Testis (tissue), 2 donors: ENCODE measurements at regions not wholly inside any gene's neighbourhood (a gene's known extent, or its start where the extent isn't known, plus 50 kb on each side); places are given as distances from the start of the nearest gene placed in this dataset.

Experiments used
- DNase-seq: peaks from one replicate; pipeline ENCODE4 v3.0.0-alpha.2; 2019
- H3K27ac ChIP-seq, 2 donors: fragments of 200-600 bp; sonication (generic); one replicate each; pipeline ENCODE4 v1.5.1; 2019
- H3K27me3 ChIP-seq: fragments of 200-600 bp; sonication (generic); one replicate; pipeline ENCODE4 v1.5.1; 2019
- H3K36me3 ChIP-seq: fragments of 200-600 bp; sonication (generic); one replicate; pipeline ENCODE4 v1.5.1; 2017; ENCODE audit warnings: low read depth; ENCODE audit errors: missing control alignments
- H3K4me1 ChIP-seq: fragments of 200-600 bp; sonication (generic); one replicate; pipeline ENCODE4 v1.5.1; 2019
- H3K4me3 ChIP-seq, 2 donors: fragments of 200-600 bp; sonication (generic); one replicate each; pipeline ENCODE4 v1.5.1; 2017 to 2019
- H3K9me3 ChIP-seq: fragments of 200-600 bp; sonication (generic); one replicate; pipeline ENCODE4 v1.5.1; 2017
- POLR2A ChIP-seq: fragments of 450-650 bp; IDR thresholded peaks from one replicate; pipeline ENCODE4 v1.6.1; 2017; ENCODE audit warnings: antibody characterized with exemption, mild to moderate bottlenecking, moderate library complexity
- WGBS, 2 donors: methylation state at CpG; one replicate each; pipeline ENCODE4 v1.1.5; 2018; 5-methylcytosine and 5-hydroxymethylcytosine counted together
- intact Hi-C: fragments of 100-400 bp; cut with DNase I; formaldehyde crosslinking; loops from one replicate; pipeline ENCODE4 v1.15.1; 2023; ENCODE audit warnings: low total_unique reads
- TF ChIP-seq, protein P1 (sequence below), 3 experiments: fragments of 450-650 bp in 2 of 3; fragments of 200-600 bp in 1 of 3; sonication (generic) in 1 of 3; IDR thresholded peaks; one replicate each; pipeline ENCODE4 v1.5.1; 2016 to 2019; ENCODE audit warnings: antibody characterized with exemption in 3 of 3, mild to moderate bottlenecking in 2 of 3, moderate library complexity in 1 of 3

DNA sequence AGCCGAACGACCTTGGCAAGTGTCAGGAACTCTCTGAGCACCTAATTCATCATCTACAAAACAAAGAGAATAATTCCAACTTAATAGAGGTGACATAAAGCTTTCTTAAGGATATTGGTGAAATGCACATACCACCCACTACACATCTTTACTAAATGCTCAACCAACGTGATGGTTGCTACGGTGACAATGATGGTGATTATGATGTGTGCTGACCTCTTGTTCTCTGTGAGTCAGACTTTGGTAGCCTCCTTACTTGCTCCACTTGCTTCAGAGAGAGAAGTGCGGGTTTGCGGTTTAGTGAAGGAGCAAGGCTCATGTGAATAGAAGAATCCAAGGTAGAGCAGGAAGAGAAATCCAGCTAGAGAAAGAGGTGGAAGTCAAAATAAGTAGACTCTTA is 52.8 kb upstream of the CLNK start:
- no peak for DNase-seq
- intact Hi-C loops = no loop called here
- 80 to 85% methylated on average over 6 of the region's 6 CpGs for WGBS, 2 donors
- Histone ChIP-seq H3K36me3 (no peaks in the 10 kb centered on the region), H3K4me1 (no peaks in the 10 kb centered on the region), H3K9me3 (no peaks in the 10 kb centered on the region), H3K4me3 (no peak overlapping the region), H3K27ac (no peak overlapping the region), H3K27me3 (no peaks in the 10 kb centered on the region)
- TF ChIP-seq, protein P1, sequence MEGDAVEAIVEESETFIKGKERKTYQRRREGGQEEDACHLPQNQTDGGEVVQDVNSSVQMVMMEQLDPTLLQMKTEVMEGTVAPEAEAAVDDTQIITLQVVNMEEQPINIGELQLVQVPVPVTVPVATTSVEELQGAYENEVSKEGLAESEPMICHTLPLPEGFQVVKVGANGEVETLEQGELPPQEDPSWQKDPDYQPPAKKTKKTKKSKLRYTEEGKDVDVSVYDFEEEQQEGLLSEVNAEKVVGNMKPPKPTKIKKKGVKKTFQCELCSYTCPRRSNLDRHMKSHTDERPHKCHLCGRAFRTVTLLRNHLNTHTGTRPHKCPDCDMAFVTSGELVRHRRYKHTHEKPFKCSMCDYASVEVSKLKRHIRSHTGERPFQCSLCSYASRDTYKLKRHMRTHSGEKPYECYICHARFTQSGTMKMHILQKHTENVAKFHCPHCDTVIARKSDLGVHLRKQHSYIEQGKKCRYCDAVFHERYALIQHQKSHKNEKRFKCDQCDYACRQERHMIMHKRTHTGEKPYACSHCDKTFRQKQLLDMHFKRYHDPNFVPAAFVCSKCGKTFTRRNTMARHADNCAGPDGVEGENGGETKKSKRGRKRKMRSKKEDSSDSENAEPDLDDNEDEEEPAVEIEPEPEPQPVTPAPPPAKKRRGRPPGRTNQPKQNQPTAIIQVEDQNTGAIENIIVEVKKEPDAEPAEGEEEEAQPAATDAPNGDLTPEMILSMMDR (IDR thresholded peaks at IDR 0.05) = no peak
- no peak for TF ChIP-seq POLR2A

DNA sequence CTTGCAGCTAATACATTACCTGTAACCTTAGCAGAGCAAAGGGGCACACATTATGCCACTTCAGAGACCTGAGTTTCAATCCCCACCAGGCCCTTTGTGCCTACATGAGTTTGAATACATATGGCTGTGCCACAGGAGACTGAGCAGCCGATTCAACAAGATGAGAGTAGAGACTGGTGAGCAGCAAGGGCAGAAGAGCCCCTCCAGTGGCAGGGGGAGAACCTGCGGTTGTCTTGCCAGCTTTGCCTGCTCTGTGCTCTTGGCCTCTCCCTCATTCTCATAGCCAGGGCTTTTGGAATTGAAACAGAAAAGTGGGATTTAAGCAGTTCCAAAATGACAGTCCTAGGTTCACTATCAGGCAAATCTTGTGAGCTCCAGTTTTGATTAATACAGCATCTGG is 52.3 kb upstream of the CLNK start:
- no peak overlapping the region for H3K4me3 ChIP-seq
- no peak for DNase-seq
- no peak for TF ChIP-seq POLR2A
- TF ChIP-seq, protein P1 (IDR thresholded peaks at IDR 0.05) = no peak
- no peaks in the 10 kb centered on the region for H3K4me1 ChIP-seq
- no peak overlapping the region for H3K27ac ChIP-seq
- intact Hi-C loops = no loop called here
- no peaks in the 10 kb centered on the region for H3K9me3 ChIP-seq
- H3K36me3 ChIP-seq = no peaks in the 10 kb centered on the region
- 79 to 98% methylated on average over 2 of the region's 2 CpGs for WGBS, 2 donors
- no peaks in the 10 kb centered on the region for H3K27me3 ChIP-seq

DNA sequence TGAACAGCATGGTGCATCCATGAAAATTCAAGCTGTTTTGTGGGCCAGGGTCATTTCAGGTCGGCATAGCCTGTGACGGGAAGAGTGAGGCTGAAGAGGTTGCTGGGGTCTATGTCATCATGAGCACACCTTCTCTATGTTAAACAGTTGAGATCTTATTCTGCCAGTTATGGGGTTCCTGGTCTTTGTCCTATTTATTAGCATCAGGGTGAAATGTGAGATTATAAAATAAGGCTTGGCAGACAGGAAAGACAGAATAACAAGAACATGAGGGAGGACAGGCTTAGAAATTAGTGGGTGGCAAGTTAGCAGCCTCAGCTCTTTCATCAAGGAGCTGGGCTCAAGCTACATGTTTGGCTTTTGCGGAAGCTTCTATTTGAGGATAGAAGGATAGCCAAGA is 51.7 kb upstream of the CLNK start:
- no peak overlapping the region for H3K27ac ChIP-seq
- no peaks in the 10 kb centered on the region for H3K36me3 ChIP-seq
- intact Hi-C loops = no loop called here
- 92 to 93% methylated on average over 3 of the region's 3 CpGs for WGBS, 2 donors
- no peak for DNase-seq
- no peaks in the 10 kb centered on the region for H3K9me3 ChIP-seq
- no peak for TF ChIP-seq POLR2A
- TF ChIP-seq, protein P1 (IDR thresholded peaks at IDR 0.05) = no peak
- no peaks in the 10 kb centered on the region for H3K27me3 ChIP-seq
- H3K4me1 ChIP-seq = no peaks in the 10 kb centered on the region
- no peak overlapping the region for H3K4me3 ChIP-seq

DNA sequence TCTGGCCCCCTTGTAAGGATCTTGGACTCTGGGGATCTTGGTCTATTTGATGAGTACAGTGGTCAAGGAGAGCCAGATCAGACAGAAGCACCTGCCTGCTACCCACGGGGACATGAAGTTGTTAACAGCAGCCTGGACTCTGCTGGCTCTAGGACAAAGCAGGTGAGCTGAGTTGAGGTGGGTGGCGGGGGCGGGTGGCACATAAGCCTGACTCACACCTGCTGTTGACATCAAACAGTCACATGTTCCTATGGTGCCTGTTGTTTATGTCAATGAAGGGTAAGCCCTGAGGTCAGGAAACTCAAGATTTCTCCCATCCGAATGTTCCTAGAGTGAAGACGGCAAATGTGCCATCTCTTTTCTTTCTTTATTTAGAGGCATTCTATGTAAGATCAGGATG is 50.1 kb upstream of the CLNK start:
- no peaks in the 10 kb centered on the region for H3K4me1 ChIP-seq
- H3K9me3 ChIP-seq = no peaks in the 10 kb centered on the region
- H3K4me3 ChIP-seq = no peak overlapping the region
- no peaks in the 10 kb centered on the region for H3K27me3 ChIP-seq
- 89 to 94% methylated on average over 5 of the region's 5 CpGs for WGBS, 2 donors
- H3K27ac ChIP-seq = no peak overlapping the region
- no peak for DNase-seq
- H3K36me3 ChIP-seq = no peaks in the 10 kb centered on the region
- TF ChIP-seq POLR2A = no peak
- TF ChIP-seq, protein P1 (IDR thresholded peaks at IDR 0.05) = no peak
- intact Hi-C loops = no loop called here
